ENCODE measurements at regions not wholly inside any gene's neighbourhood (a gene's known extent, or its start where the extent isn't known, plus 50 kb on each side); places are given as distances from the start of the nearest gene placed in this dataset.
"Not testable (repeated sequence)": the region's sequence is repeated elsewhere in the genome, so short reads cannot be mapped to it uniquely, and the experiment has no call there.

DNA sequence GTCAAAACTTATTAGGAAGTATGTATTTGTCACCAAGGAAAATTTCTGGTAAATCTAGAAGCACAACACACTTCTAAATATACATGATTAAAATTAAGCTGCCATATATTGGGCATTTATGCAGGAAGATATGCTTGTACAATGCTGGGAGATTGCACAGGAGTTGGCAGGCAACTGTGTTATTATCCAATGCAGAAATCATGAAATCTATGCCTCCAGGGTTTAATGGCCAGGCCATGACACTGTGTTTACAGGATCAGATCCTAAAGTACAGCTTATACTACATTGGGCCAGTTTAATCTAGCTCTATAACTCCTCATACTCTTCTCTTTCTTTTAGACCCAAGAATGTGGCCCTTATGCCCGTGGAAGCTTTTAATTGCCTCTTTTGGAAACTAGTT, 391.4 kb upstream of the DPH6 start:
- DNase-seq = no peak

DNA sequence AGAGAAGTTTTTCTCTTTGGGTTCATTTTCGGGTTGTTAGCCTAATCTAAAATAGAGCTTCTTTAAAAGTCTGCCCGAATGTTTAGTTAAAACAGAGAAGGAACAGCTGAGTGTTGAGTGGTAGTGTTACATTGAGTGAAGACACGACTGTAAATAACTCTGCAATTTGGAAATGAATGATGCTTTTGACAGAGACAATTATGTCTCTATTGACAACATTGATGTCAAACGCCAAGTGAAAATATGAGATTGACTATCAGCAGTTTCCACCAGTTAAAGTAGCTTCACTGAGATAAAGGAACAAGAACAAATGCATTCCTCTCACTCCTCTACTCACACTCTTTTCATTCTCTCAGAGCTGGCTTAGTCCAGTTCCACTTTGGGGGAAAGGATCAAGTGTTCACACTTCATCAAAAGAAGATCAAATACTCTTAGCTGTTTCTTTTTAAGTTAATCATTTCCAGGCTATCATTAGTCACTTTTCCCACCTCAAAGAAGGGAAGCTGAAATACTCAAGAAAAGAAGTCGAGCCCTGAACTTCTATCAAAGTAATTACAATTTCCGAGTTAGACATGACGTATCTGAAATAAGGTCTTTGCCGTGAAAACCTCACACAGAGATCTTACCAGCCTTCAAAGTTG, 399.1 kb upstream of the DPH6 start:
- no peak for DNase-seq

DNA sequence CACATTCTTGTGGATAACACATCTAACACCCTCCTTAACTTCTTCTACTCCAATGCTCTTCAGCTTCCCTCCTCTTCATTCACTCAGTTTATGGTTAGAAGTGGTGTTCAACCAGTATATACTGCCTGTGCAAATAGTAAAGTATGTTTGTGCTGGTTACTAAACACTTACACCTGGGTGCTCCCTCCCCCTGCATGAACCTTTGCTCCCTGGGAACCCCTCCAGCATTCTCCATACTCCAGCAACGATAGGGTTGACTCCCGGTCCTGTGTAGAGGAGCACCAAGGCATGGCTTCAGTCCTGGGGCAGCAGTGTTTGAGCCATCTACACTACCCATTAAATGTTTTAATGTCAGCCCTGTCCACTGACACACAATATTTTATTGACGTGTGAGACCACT, 407.5 kb upstream of the DPH6 start:
- DNase-seq = no peak

DNA sequence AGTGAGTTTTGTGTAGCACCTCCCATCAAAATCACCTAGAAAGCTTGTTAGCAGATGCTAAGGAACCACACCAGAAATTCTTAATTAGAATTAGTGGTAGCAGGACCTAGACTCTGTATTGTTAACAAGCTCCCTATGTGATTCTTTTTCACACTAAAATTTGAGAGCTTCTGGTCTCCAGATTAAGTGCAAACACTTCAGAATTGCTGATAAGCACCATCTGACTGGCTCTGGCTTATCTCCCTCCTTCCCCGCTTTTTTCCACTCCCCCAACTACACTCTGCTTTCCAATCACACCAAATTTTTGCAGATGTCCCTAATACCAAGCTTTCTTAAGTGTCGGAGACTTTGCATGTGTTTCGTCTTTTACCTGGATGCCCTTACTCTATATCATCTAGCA, 410.1 kb upstream of the DPH6 start:
- no peak for DNase-seq

DNA sequence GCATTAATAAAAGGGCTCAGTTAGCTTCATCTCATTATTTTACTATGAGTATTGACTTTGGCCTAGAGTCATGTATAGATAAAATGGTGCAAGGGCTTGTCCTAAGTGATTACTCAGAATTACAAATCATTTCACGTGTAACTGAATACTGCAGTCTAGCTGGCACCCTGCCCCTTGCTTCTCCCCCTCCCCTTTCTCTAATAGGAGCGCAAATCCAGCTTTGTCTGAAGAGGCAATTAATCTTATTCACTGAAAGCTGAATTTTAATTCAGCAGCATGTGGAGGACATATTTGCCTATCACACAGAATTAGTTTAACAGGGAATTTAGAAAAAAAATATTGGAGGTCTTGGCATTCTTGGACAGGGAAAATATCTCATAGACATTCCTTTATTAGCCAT, 412.1 kb upstream of the DPH6 start:
- DNase-seq = peak; percentile 37 to 56

DNA sequence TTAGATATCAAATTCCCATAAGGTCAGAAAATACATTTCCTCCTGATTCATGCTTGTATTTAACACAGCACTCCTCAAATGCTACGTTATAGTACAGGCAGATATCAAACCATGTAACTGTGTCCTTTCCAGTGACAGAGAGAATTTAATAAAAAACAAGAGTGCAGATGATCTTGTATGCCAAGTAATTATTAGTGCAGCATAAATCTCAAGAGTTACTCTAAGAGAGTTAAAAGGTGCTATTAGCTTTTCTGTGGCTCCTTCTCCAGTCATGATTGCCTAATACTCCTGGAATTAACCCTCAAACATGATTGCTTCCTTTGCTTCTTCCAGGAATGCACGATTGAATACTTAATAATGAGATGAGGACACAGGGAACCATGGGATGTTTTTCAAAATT, 413.0 kb upstream of the DPH6 start:
- DNase-seq = no peak

DNA sequence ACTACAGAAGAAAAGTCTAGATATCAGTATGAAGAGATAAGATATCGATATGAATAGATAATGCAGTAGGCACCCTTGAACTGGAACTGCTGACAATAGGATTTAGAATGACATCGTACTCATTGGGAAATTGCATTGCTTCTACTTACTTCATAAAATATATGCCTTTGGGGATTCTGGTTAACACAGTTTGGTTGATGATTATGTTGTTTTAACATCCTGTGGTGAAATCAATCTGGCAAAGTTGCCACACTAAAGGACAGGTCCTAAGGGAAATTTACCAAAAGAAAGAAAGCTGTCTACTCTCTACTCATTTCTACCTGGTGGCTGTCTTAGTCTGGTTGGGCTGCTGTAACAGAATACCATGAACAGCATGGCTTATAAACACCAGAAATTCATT, 417.4 kb upstream of the DPH6 start:
- no peak for DNase-seq

DNA sequence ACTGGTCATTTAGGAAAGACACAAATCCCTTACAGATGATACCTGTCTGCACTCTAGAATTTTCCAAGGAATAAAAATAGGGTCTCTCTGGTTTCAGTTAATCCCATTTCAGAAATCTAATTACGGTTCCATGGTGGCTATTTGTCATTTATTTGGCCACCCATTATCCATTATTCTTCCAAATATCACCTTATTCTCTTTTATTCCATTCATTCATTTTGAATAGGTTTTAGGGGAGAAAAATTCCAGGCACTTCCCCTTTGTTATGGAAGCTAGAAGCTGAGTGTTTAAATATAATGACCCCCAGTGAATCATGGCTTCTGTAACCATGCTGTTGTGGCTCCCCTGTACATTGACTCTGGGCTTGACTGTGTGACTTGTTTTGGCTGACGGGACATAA, 420.8 kb upstream of the DPH6 start:
- no peak for DNase-seq

DNA sequence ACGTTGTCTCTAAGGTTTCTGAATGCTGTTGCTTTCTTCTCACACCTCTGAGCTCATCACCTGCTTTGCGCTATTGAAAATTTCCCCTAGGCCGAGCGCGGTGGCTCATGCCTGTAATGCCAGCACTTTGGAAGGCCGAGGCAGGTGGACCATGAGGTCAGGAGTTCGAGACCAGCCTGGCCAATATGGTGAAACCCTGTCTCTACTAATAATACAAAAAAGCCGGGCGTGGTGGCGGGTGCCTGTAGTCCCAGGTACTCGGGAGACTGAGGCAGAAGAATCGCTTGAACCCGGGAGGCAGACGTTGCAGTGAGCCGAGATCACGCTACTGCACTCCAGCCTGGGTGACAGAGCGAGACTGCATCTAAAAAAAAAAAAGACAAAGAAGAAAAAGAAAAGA, 422.0 kb upstream of the DPH6 start:
- DNase-seq = not testable (repeated sequence)

DNA sequence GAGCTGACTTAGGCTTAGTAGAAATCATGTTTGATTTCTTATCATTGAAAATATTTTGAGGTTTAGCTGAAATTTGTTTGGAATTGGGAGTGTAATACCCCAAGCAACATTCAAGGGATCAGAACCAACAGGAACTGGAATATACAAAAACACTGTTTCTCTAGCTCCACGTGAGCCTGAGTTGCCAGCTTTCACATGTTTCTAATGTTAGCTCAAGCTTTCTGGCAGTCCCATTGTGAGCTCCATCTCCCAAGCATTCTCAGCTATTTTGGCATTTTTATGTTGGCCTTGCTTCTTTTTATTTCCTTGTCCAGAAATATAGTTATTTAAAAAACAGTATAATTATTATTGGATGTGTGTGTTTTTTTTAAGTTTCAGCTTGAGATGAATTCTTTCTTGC, 427.1 kb upstream of the DPH6 start:
- DNase-seq = no peak

DNA sequence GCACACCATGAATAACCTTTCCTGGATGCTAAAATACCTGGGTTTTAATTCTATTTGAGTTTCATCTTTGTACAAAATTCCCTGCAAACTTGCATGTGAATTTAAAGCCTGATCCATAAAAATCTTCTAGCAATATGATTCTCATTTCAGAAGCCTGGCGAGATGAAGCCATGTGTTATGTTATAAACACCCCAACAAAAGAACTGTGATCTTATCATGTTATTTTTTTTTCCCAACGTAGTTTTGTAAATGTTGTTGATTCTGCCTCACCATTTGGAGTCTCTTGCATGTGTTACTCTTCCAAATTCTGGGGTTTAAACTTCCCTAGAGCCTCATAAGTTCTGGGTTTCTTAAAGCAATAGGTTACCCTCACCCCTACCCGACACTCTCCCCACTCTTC, 428.1 kb upstream of the DPH6 start:
- no peak for DNase-seq

DNA sequence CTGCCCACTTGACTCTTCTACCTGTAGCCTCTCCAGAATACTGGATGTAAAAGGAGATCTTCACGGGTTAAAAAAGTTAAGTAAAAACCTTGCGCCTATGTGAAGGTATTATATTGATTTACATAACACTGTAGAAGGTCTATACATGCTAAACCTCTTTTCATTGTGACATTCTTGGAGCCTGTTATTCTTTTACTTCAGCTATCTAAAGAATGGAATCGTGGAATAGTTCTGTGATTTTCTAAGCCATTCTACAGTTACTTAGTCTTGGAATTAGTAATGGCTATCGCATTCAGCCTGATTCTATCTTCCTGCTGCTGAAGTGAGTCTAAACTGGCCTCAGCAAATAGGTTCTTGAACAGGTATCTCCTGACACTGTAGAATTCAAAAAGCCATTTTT, 430.0 kb upstream of the DPH6 start:
- DNase-seq = no peak

DNA sequence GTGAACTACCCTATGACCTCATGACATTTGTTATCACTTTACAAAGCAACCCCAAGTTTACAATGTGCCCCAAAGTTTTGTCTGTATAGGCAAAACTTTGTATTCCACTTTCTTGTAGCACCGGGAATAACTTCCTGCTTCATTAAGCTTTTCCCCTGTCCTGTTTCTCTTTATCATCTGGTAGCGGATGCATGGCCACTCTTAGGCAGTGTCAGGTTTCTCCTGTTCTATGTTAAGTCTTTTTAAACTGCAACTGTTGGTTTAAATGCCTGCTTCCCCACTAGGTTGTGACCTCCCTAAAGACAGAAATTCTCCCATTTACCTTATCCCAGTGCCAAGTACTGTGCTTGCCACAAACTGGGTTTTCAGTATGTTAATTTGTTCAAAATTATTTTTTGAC, 433.6 kb upstream of the DPH6 start:
- DNase-seq = no peak

DNA sequence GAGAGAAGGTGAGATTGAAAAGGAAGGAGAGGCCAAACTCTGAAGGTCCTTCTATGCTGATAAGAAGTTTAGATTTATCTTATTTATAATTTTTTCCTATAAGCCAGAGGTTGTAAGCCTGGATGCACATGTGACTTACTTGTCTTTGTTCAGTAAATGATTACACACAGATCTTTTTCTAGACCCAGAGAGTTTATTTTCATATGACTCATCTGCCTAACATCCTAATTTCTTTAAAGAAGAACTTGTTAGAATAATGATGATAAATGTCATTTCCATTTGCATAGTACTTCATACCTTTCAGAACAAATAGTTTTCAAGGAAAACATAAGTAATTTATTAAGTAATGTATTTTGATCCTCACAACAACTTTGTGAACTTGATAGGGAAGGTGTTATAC, 434.8 kb upstream of the DPH6 start:
- DNase-seq = no peak

DNA sequence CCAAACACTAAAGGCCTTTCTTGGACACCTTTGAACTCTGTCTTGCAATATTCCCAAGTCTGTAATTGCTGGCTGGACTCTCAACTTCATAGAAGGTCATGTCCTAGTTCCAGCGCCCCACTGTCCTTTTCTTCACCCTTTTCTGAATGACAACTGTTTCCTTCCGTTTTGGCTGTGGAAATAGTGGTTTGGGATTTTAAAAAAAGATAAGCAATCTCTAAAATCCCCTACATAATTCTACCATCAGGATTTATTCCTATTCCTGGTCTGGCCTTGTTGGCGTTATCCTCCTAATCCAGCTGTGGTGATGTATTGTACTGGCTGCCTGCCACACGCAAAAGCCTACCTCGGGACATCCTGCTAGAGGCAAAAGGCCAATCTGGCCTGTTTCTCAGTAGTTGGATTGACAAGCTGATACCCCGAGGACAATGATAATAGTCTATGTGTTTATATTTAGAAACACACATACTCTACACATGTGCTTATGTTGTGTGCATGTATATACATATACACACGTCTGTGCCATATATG, 440.3 kb upstream of the DPH6 start:
- DNase-seq = no peak

DNA sequence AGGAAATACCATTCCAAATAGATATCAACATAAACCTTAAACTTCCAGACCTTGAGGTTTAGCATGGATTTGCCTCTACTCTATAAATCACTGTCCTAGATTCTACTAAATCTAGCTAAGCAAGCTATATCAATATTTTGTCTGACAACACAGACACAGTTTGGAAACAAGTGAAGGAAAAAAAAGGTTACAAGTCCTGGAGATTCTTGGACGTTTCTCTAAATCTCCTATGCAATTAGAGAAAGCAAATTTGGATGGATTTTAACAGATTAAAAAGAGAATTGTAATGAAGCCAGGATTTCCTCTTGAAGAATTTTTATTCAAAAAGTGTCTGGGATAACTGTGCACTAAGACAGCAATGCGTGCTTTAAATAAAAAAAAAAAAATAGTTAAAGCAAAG, 441.1 kb upstream of the DPH6 start:
- DNase-seq = no peak

DNA sequence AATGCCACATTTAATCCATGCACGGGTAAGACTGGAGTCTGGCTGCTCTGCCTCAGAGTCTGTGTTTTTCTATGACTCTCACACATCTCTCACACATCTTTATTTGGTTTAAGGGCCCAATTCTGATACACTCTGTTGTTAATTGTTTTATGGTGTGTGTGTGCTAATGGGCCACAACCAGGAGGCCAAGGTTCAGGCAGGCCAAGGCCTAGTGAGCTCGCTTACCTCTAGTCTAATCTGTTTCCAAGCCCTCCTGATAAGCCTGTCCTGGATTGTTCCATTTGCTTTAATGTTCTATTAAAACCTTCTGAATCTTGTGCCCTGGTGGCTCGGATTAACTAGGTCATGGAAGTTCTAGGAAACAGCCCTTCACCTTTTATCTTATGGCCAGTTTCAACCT, 445.4 kb upstream of the DPH6 start:
- no peak for DNase-seq

DNA sequence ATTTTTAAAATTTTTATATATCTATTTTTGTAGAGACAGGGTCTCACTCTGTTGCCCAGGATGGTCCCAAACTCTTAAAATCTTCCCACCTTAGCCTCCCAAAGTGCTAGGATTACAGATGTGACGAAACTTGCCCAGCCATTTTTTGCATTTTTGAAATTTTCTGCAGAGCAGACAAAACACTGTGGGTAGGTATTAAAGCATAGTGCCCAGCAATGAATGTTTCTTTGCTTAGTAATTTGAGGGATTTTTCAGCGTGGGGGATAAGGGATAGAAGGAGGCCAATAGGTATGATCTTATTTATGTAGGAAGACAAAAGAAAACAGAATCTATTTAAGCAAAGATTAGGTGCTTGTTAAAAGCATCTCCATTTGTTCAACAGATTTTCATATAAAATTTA, 446.8 kb upstream of the DPH6 start:
- no peak for DNase-seq

DNA sequence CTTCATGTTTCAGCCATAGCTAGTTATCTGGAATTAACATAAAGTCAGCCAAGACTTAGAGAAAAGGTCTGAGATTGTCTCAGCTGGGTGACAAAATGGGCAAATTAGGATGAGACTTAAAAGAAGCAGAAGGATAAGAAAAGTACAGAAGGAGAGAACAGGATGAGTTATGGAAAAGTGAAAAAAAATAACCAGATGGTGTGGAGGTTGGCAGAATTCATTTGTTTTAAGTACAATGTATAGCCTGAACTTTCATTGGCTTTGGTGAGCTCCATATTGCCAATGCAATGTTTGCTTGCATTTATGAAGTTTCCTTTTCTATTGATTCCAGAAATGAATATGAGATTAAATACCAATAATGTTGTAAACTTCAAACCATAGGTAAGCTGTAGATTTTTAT, 447.2 kb upstream of the DPH6 start:
- no peak for DNase-seq

DNA sequence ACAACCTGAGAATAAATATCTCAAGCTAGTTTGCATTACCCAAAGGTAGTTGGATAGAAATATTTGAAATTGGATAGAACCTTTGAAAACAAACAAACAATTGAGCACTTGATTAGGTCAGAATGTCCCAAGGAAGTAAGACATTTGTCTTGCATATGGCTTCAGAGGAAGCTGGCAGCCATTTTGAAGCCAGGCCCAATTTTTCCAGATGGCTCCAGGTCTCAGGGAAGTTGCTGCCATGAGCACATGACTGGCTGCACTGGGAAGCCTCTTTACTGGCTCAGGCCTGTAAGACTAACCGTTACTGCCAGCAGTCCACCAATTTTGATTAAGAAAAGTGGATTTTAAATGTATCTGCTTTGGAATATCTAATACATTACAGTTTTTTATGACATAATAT, 448.9 kb upstream of the DPH6 start:
- no peak for DNase-seq

DNA sequence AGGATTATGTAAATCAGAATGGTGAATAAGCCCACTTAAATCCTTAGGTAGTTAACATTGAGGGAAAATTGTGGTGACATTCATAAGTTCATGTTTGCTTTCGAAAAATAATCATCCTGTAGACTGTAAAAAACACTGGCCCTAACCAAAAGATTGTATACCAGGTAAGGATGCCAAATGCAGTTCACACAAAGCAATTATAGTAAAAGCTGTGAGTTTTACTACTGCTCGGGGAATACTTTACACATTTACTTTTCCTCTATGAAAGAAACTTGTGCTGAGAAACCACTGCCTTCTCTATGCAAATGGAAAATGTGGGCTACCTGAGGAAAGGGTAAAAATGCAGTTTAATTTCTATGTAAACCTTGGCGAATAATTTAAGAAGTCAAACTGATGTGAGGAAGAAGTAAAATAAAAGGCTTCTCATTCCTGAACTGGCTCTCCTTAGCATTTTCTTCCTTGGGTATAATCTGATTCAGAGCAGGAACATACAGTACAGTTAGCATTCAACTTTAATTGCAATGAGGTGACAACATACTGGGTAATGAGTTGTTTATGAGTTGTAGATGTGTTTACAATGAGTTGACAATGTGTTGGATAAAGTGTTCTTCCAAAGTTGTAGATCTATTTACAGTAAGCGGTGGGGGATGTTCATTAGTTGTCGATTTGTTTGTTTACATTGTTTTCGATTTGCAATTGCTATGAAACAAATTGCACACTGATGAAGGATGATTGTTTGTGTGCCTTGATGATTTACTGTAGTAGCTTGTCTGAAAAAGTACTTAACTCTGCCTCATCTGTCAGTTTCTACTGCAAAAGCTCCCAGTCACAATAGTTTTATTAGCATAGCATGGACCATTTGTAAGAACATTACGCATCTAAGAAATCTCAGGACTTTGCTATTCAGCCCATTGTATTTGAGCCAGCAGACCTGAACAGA, 453.0 kb upstream of the DPH6 start:
- DNase-seq = no peak

DNA sequence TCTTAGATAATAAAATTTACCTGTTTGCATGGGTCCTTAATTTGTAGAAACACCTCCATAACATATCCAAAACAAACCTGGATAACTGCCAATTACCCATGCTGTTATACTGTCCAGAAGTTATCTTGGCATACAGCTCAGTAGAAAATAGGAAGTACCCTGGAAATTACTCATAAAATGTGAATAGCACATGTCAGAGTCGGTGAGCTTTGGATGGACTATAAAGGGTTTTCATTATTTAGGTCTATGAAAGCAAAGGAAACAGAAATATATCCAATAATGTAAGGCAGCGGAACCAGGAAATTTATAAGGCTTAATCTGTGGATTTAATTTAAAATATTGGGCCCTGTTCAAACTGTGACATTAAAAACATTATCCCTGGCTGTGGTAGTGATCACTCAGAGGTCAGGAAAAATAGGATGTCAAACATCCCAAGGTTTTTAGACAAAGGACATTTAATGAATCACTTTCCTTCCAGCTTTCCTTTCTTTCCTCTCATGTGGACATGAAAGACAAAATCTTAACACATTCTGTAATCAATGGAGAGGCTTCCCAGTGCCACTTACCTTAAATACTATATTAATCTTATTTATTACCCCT, 459.0 kb upstream of the DPH6 start:
- no peak for DNase-seq

DNA sequence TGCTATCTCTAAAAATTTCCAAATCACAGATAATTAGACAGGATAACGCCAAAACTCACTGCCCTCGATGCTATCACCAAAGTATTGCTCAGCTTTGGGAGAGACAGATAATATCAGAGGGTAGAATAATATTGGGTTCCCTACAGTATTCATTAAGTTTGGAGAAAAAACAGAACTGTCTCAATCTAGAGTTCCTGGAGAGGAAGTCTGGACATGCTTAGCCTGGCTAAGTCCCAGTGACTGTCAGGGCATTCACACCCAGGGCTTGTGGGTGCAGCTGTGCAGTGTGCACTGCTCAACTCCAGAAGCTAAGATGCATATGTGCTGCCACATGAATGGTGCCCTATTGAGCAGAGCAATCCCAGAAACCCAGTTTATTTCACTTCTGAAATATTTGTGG, 459.6 kb upstream of the DPH6 start:
- no peak for DNase-seq

DNA sequence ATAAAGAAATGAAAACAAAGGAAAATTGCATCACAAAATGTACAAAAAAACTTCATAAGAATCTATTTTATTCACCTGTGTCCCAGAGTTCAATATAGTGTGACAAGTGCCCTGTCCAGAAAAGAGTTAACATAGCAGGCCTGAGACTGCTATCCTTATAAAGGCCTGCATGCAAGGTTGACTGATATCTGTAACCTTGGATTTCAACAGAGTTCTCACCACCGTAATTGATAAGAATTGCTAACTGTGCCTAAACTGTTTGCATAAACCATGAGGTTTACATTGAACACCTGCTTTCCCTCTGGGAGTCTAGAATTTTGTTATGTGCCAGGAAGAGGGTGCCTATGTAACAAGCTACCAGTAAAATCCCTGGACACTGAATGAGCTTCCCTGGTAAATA, 461.7 kb upstream of the DPH6 start:
- no peak for DNase-seq
